ENCODE measurements at regions not wholly inside any gene's neighbourhood (a gene's known extent, or its start where the extent isn't known, plus 50 kb on each side); places are given as distances from the start of the nearest gene placed in this dataset.

- Histone ChIP-seq H3K4me3 (ENCODE audit: low read length in 2 of 2) (no peak overlapping the region), H3K4me1 (ENCODE audit: control insufficient read depth in 2 of 2, insufficient read depth in 2 of 2, low read length in 2 of 2) (no peaks in the 10 kb centered on the region), H3K9me3 (ENCODE audit: control insufficient read depth in 2 of 2, insufficient read depth in 1 of 2, low read length in 1 of 2) (no peaks in the 10 kb centered on the region), H3K27ac (ENCODE audit: low read depth in 1 of 2, low read length in 1 of 2) (no peak overlapping the region), H3K27me3 (ENCODE audit: control insufficient read depth in 2 of 2, insufficient read depth in 1 of 2, low read length in 1 of 2) (no peaks in the 10 kb centered on the region), H3K36me3 (ENCODE audit: control insufficient read depth in 2 of 2, insufficient read depth in 2 of 2, low read length in 1 of 2) (no peaks in the 10 kb centered on the region)
- WGBS = 90% methylated on average over 4 of the region's 4 CpGs
- DNase-seq (ENCODE audit: low read depth in 6 of 9, low spot score in 9 of 9) = no peak
These were observed 183.4 kb upstream of the BMPER start for GRCh38 chr7:33721895-33722294.

DNA sequence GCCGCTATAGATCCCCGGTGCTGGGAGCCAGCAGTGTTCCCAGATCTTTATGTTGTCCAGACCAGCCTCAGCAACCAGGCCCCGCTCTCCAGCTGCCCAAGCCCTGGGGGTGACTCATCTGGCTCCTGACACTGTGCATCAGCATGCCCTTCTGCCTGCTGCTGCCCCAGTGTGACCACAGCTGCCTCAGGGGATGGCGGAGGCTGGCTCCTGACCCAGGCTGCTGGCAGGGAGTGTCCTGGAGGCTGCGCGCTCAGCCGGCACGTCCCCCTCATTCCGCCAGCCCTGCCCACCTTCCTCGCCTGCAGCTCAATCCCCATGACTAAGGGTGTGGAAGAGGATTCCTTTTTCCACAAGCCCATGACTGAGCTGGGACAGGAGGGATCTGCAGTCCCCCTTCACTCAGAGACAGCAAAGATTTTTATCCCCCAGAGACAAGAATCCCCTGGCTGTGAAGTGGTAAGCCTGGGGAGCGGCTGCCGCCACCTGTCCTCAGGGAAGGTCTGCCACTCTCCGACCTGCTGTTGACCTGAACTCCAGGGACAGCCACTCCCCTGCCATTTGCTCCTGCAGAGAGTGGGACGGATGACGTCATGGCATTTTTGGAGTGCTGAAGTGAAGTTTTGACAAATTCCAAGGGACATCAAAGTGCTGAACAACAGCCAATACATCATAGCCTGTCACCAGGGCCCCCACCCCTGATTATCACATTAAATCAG lies 182.8 kb upstream of the BMPER start:
- no peaks in the 10 kb centered on the region for H3K4me1 ChIP-seq (ENCODE audit: control insufficient read depth in 2 of 2, insufficient read depth in 2 of 2, low read length in 2 of 2)
- no peak overlapping the region for H3K4me3 ChIP-seq (ENCODE audit: low read length in 2 of 2)
- no peaks in the 10 kb centered on the region for H3K27me3 ChIP-seq (ENCODE audit: control insufficient read depth in 2 of 2, insufficient read depth in 1 of 2, low read length in 1 of 2)
- H3K36me3 ChIP-seq (ENCODE audit: control insufficient read depth in 2 of 2, insufficient read depth in 2 of 2, low read length in 1 of 2) = no peaks in the 10 kb centered on the region
- no peaks in the 10 kb centered on the region for H3K9me3 ChIP-seq (ENCODE audit: control insufficient read depth in 2 of 2, insufficient read depth in 1 of 2, low read length in 1 of 2)
- WGBS = 96% methylated on average over 15 of the region's 15 CpGs
- no peak overlapping the region for H3K27ac ChIP-seq (ENCODE audit: low read depth in 1 of 2, low read length in 1 of 2)
- no peak for DNase-seq (ENCODE audit: low read depth in 6 of 9, low spot score in 9 of 9)

GRCh38 chr7:33724201-33724600 lies 181.1 kb upstream of the BMPER start:
- no peak overlapping the region for H3K4me3 ChIP-seq (ENCODE audit: low read length in 2 of 2)

DNA sequence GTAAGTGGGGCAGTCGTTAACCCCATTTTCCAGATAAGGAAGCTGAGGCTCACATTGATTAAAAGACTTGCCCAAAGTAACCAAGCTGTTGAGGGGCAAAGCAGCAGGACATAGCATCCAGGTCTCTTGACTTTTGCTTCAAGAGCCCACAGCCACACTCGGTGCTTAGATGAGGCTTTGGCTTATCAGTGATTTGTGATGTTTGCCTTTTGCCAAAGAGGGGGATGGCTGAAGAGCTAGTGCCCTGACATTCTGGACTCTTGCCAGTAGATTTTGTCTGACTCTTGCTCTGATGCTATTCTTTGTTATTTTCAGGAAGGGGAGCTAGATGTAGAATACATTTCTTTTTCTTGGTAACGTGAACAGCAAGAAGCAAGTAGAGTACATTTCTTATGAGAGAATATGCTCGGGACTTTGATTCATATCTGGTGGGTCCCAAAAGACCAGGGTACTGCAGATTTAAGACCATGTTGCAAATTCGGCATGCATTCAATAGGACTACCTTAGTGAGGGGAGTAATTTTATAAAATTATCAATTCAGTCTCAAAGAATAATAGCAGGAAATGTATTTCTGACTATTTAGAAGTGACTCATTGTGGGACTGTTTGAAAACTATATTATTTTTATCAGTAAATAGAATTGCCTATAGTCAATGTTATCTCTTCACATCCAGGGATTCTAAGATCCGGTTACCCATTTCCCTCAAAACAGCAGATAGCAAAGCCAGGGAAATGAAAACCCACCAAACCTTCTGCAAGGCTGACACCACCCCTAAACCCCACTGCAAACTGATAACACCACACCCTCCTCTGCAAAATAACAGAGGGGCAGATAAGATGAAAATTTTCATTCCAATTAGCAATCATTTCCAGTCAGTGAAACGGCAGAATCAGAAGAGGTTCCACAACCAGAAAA lies 180.0 kb upstream of the BMPER start:
- DNase-seq (ENCODE audit: low read depth in 6 of 9, low spot score in 9 of 9) = no peak
- H3K27ac ChIP-seq (ENCODE audit: low read depth in 1 of 2, low read length in 1 of 2) = no peak overlapping the region

More at GRCh38 chr7:33724201-33724600, 181.1 kb upstream of the BMPER start:
- Histone ChIP-seq H3K27ac (ENCODE audit: low read depth in 1 of 2, low read length in 1 of 2) (no peak overlapping the region), H3K36me3 (ENCODE audit: control insufficient read depth in 2 of 2, insufficient read depth in 2 of 2, low read length in 1 of 2) (no peaks in the 10 kb centered on the region), H3K9me3 (ENCODE audit: control insufficient read depth in 2 of 2, insufficient read depth in 1 of 2, low read length in 1 of 2) (no peaks in the 10 kb centered on the region), H3K4me1 (ENCODE audit: control insufficient read depth in 2 of 2, insufficient read depth in 2 of 2, low read length in 2 of 2) (no peaks in the 10 kb centered on the region), H3K27me3 (ENCODE audit: control insufficient read depth in 2 of 2, insufficient read depth in 1 of 2, low read length in 1 of 2) (no peaks in the 10 kb centered on the region)
- DNase-seq (ENCODE audit: low read depth in 6 of 9, low spot score in 9 of 9) = no peak
- 91% methylated on average over 3 of the region's 3 CpGs for WGBS

GRCh38 chr7:33726582-33726981 lies 178.8 kb upstream of the BMPER start:
- Histone ChIP-seq H3K4me3 (ENCODE audit: low read length in 2 of 2) (no peak overlapping the region), H3K9me3 (ENCODE audit: control insufficient read depth in 2 of 2, insufficient read depth in 1 of 2, low read length in 1 of 2) (no peaks in the 10 kb centered on the region), H3K4me1 (ENCODE audit: control insufficient read depth in 2 of 2, insufficient read depth in 2 of 2, low read length in 2 of 2) (no peaks in the 10 kb centered on the region), H3K27ac (ENCODE audit: low read depth in 1 of 2, low read length in 1 of 2) (no peak overlapping the region), H3K27me3 (ENCODE audit: control insufficient read depth in 2 of 2, insufficient read depth in 1 of 2, low read length in 1 of 2) (no peaks in the 10 kb centered on the region), H3K36me3 (ENCODE audit: control insufficient read depth in 2 of 2, insufficient read depth in 2 of 2, low read length in 1 of 2) (no peaks in the 10 kb centered on the region)
- no peak for DNase-seq (ENCODE audit: low read depth in 6 of 9, low spot score in 9 of 9)
- WGBS = 90% methylated on average over 5 of the region's 5 CpGs

More for the DNA sequence above, 180.0 kb upstream of the BMPER start:
- WGBS = 90% methylated on average over 7 of the region's 7 CpGs
- H3K4me1 ChIP-seq (ENCODE audit: control insufficient read depth in 2 of 2, insufficient read depth in 2 of 2, low read length in 2 of 2) = no peaks in the 10 kb centered on the region
- H3K9me3 ChIP-seq (ENCODE audit: control insufficient read depth in 2 of 2, insufficient read depth in 1 of 2, low read length in 1 of 2) = no peaks in the 10 kb centered on the region
- H3K36me3 ChIP-seq (ENCODE audit: control insufficient read depth in 2 of 2, insufficient read depth in 2 of 2, low read length in 1 of 2) = no peaks in the 10 kb centered on the region
- H3K27me3 ChIP-seq (ENCODE audit: control insufficient read depth in 2 of 2, insufficient read depth in 1 of 2, low read length in 1 of 2) = no peaks in the 10 kb centered on the region
- no peak overlapping the region for H3K4me3 ChIP-seq (ENCODE audit: low read length in 2 of 2)

DNA sequence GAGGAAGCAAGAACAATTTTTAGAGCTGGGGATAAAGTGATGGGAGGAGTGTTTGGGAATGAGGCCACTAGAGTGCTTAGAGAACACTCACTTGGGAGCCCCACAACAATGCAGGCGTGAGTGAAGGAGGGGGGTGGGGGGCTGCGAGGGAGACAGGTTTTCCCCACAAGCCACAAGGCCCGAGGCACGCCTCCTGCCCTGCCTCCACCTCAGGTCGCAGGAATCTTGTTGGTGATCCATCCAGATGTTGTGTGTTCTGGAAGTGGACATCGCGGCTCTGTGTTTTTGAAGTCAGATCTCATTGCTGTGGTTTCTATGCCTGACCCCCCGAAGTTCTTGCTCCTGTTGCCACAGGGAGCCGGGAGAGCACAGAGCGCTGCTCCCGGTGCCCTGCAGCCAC lies 178.0 kb upstream of the BMPER start:
- no peaks in the 10 kb centered on the region for H3K4me1 ChIP-seq (ENCODE audit: control insufficient read depth in 2 of 2, insufficient read depth in 2 of 2, low read length in 2 of 2)

DNA sequence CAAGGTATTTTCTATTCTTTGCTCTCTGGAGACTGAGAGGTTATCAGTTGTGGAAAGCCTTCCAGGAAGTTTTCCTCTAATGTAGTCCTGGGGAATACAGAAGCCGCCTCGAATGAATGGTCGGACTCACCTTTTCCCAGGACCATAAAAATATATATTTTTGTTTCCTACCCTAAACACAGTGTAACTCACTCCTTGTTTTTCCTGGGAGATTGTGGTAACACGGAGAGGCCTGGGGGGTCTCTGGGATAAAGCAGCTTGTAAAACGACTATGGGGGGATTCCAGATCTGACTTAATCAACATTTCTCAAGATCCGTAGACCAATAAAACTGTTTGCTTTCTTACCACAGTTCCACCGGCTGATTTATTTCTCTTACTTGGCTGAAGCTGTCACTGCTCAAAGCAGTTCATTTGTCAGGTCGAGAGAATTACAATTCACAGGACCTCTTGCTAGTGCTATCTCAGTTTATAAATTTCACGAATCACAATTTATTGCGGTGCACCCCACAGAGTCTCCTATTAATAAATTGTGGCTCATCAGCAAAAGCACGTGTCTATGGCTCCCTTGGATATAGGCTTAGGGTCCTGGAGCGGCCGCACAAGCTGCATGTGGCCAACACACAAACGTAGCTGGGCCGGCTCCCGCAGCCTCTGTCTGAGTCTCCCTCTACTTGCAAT lies 176.3 kb upstream of the BMPER start:
- H3K36me3 ChIP-seq (ENCODE audit: control insufficient read depth in 2 of 2, insufficient read depth in 2 of 2, low read length in 1 of 2) = no peaks in the 10 kb centered on the region
- WGBS = 96% methylated on average over 16 of the region's 16 CpGs
- no peak for DNase-seq (ENCODE audit: low read depth in 6 of 9, low spot score in 9 of 9)
- no peaks in the 10 kb centered on the region for H3K4me1 ChIP-seq (ENCODE audit: control insufficient read depth in 2 of 2, insufficient read depth in 2 of 2, low read length in 2 of 2)
- no peaks in the 10 kb centered on the region for H3K27me3 ChIP-seq (ENCODE audit: control insufficient read depth in 2 of 2, insufficient read depth in 1 of 2, low read length in 1 of 2)
- H3K27ac ChIP-seq (ENCODE audit: low read depth in 1 of 2, low read length in 1 of 2) = no peak overlapping the region
- H3K9me3 ChIP-seq (ENCODE audit: control insufficient read depth in 2 of 2, insufficient read depth in 1 of 2, low read length in 1 of 2) = no peaks in the 10 kb centered on the region
- H3K4me3 ChIP-seq (ENCODE audit: low read length in 2 of 2) = no peak overlapping the region

More for the DNA sequence above, 178.0 kb upstream of the BMPER start:
- no peak overlapping the region for H3K27ac ChIP-seq (ENCODE audit: low read depth in 1 of 2, low read length in 1 of 2)
- no peak for DNase-seq (ENCODE audit: low read depth in 6 of 9, low spot score in 9 of 9)
- no peaks in the 10 kb centered on the region for H3K36me3 ChIP-seq (ENCODE audit: control insufficient read depth in 2 of 2, insufficient read depth in 2 of 2, low read length in 1 of 2)
- 85% methylated on average over 11 of the region's 11 CpGs for WGBS
- H3K4me3 ChIP-seq (ENCODE audit: low read length in 2 of 2) = no peak overlapping the region
- no peaks in the 10 kb centered on the region for H3K9me3 ChIP-seq (ENCODE audit: control insufficient read depth in 2 of 2, insufficient read depth in 1 of 2, low read length in 1 of 2)
- no peaks in the 10 kb centered on the region for H3K27me3 ChIP-seq (ENCODE audit: control insufficient read depth in 2 of 2, insufficient read depth in 1 of 2, low read length in 1 of 2)

DNA sequence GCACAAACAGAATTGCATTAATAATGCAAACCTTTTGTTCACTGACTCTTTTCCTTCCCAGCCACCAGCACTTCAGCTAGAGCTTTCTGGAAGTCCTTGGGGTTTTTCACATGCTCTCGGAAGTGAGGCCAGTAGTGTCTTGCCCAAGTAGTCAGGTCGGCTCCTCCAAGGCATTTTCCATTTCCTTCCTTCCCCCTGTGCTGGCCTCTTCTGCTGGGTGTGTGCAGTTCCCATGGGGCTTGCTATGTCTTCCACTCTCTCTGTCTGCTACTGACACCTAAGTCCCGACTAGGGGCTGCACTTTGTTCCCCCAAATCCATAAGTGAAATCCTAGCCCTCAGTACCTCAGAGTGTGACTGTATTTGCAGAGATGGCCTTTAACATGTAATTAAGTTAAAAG lies 175.6 kb upstream of the BMPER start:
- H3K4me3 ChIP-seq (ENCODE audit: low read length in 2 of 2) = no peak overlapping the region
- no peaks in the 10 kb centered on the region for H3K27me3 ChIP-seq (ENCODE audit: control insufficient read depth in 2 of 2, insufficient read depth in 1 of 2, low read length in 1 of 2)
- H3K27ac ChIP-seq (ENCODE audit: low read depth in 1 of 2, low read length in 1 of 2) = no peak overlapping the region
- no peak for DNase-seq (ENCODE audit: low read depth in 6 of 9, low spot score in 9 of 9)
- H3K36me3 ChIP-seq (ENCODE audit: control insufficient read depth in 2 of 2, insufficient read depth in 2 of 2, low read length in 1 of 2) = no peaks in the 10 kb centered on the region
- H3K9me3 ChIP-seq (ENCODE audit: control insufficient read depth in 2 of 2, insufficient read depth in 1 of 2, low read length in 1 of 2) = no peaks in the 10 kb centered on the region
- H3K4me1 ChIP-seq (ENCODE audit: control insufficient read depth in 2 of 2, insufficient read depth in 2 of 2, low read length in 2 of 2) = no peaks in the 10 kb centered on the region
- WGBS = 83% methylated on average over 3 of the region's 3 CpGs

DNA sequence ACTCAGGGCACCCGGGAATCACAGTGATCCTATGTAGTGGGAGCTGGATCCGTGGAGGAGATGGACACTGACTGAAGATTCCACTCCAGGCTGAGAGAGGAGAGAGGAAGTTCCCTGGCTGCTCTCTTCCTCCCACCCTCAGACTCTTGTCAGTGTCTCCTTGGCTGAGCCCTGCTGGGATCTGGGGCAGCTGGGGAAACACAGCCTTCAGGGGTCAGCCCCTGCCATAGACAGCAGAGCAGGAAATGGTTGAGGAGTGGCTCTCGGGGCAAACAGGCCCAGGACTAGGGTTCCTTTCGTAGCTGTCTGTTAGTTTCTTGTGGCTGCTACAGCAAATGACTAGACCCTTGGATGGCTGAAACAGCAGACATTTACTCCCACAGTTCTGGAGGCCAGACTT lies 174.4 kb upstream of the BMPER start:
- Histone ChIP-seq H3K4me1 (ENCODE audit: control insufficient read depth in 2 of 2, insufficient read depth in 2 of 2, low read length in 2 of 2) (no peaks in the 10 kb centered on the region), H3K4me3 (ENCODE audit: low read length in 2 of 2) (no peak overlapping the region), H3K9me3 (ENCODE audit: control insufficient read depth in 2 of 2, insufficient read depth in 1 of 2, low read length in 1 of 2) (no peaks in the 10 kb centered on the region), H3K27ac (ENCODE audit: low read depth in 1 of 2, low read length in 1 of 2) (no peak overlapping the region), H3K36me3 (ENCODE audit: control insufficient read depth in 2 of 2, insufficient read depth in 2 of 2, low read length in 1 of 2) (no peaks in the 10 kb centered on the region), H3K27me3 (ENCODE audit: control insufficient read depth in 2 of 2, insufficient read depth in 1 of 2, low read length in 1 of 2) (no peaks in the 10 kb centered on the region)
- WGBS = 93% methylated on average over 4 of the region's 4 CpGs
- DNase-seq (ENCODE audit: low read depth in 6 of 9, low spot score in 9 of 9) = no peak

Data from thymus (tissue), 11 donors.